PC-3 (cell line): ENCODE measurements at regions not wholly inside any gene's neighbourhood (a gene's known extent, or its start where the extent isn't known, plus 50 kb on each side); places are given as distances from the start of the nearest gene placed in this dataset.

Source experiments
- ATAC-seq: fragments of 200-7000 bp; cut with Tn5 transposase; 2 replicates; pipeline ENCODE4 v1.9.1; 2020; ENCODE audit warnings: mild to moderate bottlenecking, moderate library complexity
- BruUV-seq: library from RNA; stranded (reverse); fragments of 400-500 nt; replicated peaks from 2 replicates; lab custom pipeline; 2021; lab: Mats Ljungman, UMichigan
- CTCF ChIA-PET: fragments of 300-600 bp; sonication (Branson Sonifier 250); formaldehyde crosslinking; loops from one replicate; lab custom pipeline; 2022; ENCODE audit warnings: antibody characterized with exemption; lab: Charles Lee
- POLR2A ChIA-PET: fragments of 300-600 bp; sonication (Branson Sonifier 250); formaldehyde crosslinking; loops from one replicate; lab custom pipeline; 2022; ENCODE audit warnings: antibody characterized with exemption; ENCODE audit not compliant: unreplicated experiment; lab: Charles Lee
- DNase-seq: peaks from one replicate; pipeline ENCODE4 v3.0.0-alpha.2; 2015
- H2AFZ ChIP-seq: fragments of 300-600 bp; sonication (generic); 2 replicates; pipeline ENCODE4 v1.6.0; 2016; ENCODE audit warnings: antibody characterized with exemption, low read length
- H3F3A ChIP-seq: fragments of 300-600 bp; sonication (generic); one replicate; pipeline ENCODE4 v1.6.0; 2017; ENCODE audit warnings: antibody characterized with exemption, low read length, control low read depth, mild to moderate bottlenecking; ENCODE audit not compliant: unreplicated experiment
- H3K27ac ChIP-seq: fragments of 300-600 bp; sonication (generic); 2 replicates; pipeline ENCODE4 v1.5.1; 2016; ENCODE audit warnings: mild to moderate bottlenecking, low read length
- H3K27me3 ChIP-seq: fragments of 300-600 bp; sonication (generic); 2 replicates; pipeline ENCODE4 v1.6.1; 2016; ENCODE audit warnings: low read length, mixed read lengths
- H3K36me3 ChIP-seq: fragments of 300-600 bp; sonication (generic); 2 replicates; pipeline ENCODE4 v1.6.1; 2016; ENCODE audit warnings: low read depth, mixed run types, low read length, mixed read lengths
- H3K4me1 ChIP-seq: fragments of 300-600 bp; sonication (generic); 2 replicates; pipeline ENCODE4 v1.5.1; 2016; ENCODE audit warnings: low read length; ENCODE audit not compliant: insufficient read depth
- H3K4me2 ChIP-seq: fragments of 300-600 bp; sonication (generic); 2 replicates; pipeline ENCODE4 v1.6.0; 2016; ENCODE audit warnings: low read length
- H3K4me3 ChIP-seq: fragments of 300-600 bp; sonication (generic); 2 replicates; pipeline ENCODE4 v1.5.1; 2016; ENCODE audit warnings: mild to moderate bottlenecking, low read length, mixed read lengths
- H3K79me2 ChIP-seq: fragments of 300-600 bp; sonication (generic); 2 replicates; pipeline ENCODE4 v1.6.1; 2017; ENCODE audit warnings: low read length, mixed read lengths
- H3K9ac ChIP-seq: fragments of 300-600 bp; sonication (generic); 2 replicates; pipeline ENCODE4 v1.6.0; 2016; ENCODE audit warnings: mild to moderate bottlenecking, low read length
- H3K9me2 ChIP-seq: fragments of 300-600 bp; sonication (generic); replicated peaks from 2 replicates; pipeline ENCODE4 v1.6.1; 2016; ENCODE audit warnings: mixed run types, low read length, mixed read lengths
- H3K9me3 ChIP-seq: fragments of 300-600 bp; sonication (generic); 2 replicates; pipeline ENCODE4 v1.6.1; 2016; ENCODE audit warnings: low read length, mixed read lengths
- H4K20me1 ChIP-seq: fragments of 300-600 bp; sonication (generic); 2 replicates; pipeline ENCODE4 v1.6.1; 2016; ENCODE audit warnings: low read length, mixed read lengths
- EZH2 ChIP-seq: fragments of 300-600 bp; sonication (generic); IDR thresholded peaks from one replicate; pipeline ENCODE4 v1.6.1; 2017; ENCODE audit warnings: antibody characterized with exemption, mild to moderate bottlenecking, low read length; ENCODE audit not compliant: unreplicated experiment
- EZH2phosphoT487 ChIP-seq: fragments of 300-600 bp; sonication (generic); IDR thresholded peaks from 2 replicates; pipeline ENCODE4 v1.6.1; 2018; ENCODE audit warnings: mild to moderate bottlenecking, antibody characterized with exemption, low read length, borderline replicate concordance
- intact Hi-C: fragments of 100-400 bp; cut with micrococcal nuclease; formaldehyde crosslinking; loops from 2 replicates; pipeline ENCODE4 v1.9.0; 2023
- TF ChIP-seq, protein P1 (sequence below): fragments of 300-600 bp; sonication (generic); conservative IDR thresholded peaks from 2 replicates; pipeline ENCODE4 v1.5.1; 2017; ENCODE audit warnings: antibody characterized with exemption, low read depth, mild to moderate bottlenecking, low read length

DNA sequence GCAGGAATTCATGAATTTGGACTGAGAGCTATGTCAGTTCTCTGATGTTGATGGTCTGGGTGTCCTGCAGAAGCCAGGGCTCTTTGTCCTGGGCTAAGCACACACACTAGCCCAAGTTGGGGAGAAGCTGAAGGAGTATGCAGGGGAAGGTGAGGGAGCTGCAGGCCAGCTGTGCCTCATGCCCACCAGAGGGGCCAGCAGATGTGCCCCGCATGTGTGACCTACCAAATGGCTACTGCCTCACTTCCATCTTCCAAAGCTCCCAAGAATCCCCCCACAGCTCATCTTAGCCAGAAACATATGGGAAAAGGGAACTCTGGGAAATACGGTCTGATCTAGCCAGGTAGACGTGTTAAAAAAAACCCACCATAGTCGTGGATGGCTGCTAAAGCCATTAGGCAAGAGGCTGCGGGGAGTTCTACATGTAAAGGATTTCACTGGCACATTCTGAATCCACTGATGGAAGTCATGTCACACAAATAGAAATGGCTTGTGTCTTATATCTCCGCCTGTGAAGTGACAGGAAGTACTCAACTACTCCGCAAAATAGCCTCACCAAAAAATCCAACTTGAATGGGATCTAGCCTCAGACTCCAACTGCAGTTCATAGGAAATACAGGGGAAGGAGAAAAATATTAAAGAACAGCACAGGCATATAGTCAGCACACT is 96.3 kb upstream of the CLMP start:
- TF ChIP-seq EZH2phosphoT487 = no peak
- TF ChIP-seq, protein P1, sequence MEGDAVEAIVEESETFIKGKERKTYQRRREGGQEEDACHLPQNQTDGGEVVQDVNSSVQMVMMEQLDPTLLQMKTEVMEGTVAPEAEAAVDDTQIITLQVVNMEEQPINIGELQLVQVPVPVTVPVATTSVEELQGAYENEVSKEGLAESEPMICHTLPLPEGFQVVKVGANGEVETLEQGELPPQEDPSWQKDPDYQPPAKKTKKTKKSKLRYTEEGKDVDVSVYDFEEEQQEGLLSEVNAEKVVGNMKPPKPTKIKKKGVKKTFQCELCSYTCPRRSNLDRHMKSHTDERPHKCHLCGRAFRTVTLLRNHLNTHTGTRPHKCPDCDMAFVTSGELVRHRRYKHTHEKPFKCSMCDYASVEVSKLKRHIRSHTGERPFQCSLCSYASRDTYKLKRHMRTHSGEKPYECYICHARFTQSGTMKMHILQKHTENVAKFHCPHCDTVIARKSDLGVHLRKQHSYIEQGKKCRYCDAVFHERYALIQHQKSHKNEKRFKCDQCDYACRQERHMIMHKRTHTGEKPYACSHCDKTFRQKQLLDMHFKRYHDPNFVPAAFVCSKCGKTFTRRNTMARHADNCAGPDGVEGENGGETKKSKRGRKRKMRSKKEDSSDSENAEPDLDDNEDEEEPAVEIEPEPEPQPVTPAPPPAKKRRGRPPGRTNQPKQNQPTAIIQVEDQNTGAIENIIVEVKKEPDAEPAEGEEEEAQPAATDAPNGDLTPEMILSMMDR = no peak
- TF ChIP-seq EZH2 = no peak
- intact Hi-C loops = no loop called here
- Histone ChIP-seq H3K4me3 (no peak overlapping the region), H3K9me3 (no peaks in the 10 kb centered on the region), H3K4me2 (no peak overlapping the region), H3K9ac (no peak overlapping the region), H3K4me1 (no peaks in the 10 kb centered on the region), H2AFZ (no peak overlapping the region), H3K36me3 (no peaks in the 10 kb centered on the region), H3K79me2 (no peaks in the 10 kb centered on the region), H3K27ac (no peak overlapping the region), H4K20me1 (no peaks in the 10 kb centered on the region), H3K27me3 (peaks cover 5% of the 10 kb centered on the region; the same call in 1 of the 2 replicates), H3F3A (no peaks in the 10 kb centered on the region), H3K9me2 (no peaks in the 10 kb centered on the region)
- CTCF ChIA-PET = no interaction called here
- POLR2A ChIA-PET = no interaction called here
- DNase-seq (no peak), ATAC-seq (no peak)
- no TSS peak for BruUV-seq

DNA sequence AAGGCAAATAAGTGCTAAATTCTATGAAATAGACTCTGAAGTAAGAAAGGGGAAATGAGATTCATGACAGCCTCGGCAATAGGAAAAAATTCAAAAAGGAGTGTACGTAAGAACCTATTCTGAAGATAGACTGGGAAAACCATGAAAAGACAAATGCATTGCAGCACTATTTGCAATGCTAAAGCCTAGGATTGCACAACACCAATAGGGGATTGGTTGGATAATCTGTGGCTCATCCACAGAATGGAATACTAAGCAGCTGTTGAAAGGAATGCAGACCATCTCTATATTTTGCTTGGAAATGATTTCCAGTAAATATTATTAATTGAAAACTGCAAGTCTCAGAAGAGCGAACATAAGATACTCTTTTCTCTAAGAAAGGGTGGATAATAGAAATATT is 91.7 kb upstream of the CLMP start:
- H4K20me1 ChIP-seq = no peaks in the 10 kb centered on the region
- ChIA-PET CTCF (no interaction called here), POLR2A (no interaction called here)
- no TSS peak for BruUV-seq
- H3K4me2 ChIP-seq = no peak overlapping the region
- DNase-seq (no peak), ATAC-seq (no peak)
- no peak overlapping the region for H3K9ac ChIP-seq
- no peaks in the 10 kb centered on the region for H3K9me2 ChIP-seq
- no peak overlapping the region for H3K4me3 ChIP-seq
- no peak overlapping the region for H3K27ac ChIP-seq
- no peaks in the 10 kb centered on the region for H3K79me2 ChIP-seq
- TF ChIP-seq EZH2phosphoT487 (no peak), EZH2 (no peak)
- TF ChIP-seq, protein P1 = no peak
- H3K4me1 ChIP-seq = no peaks in the 10 kb centered on the region
- intact Hi-C loops = no loop called here
- H3K27me3 ChIP-seq = peaks cover 32% of the 10 kb centered on the region
- no peaks in the 10 kb centered on the region for H3K36me3 ChIP-seq
- no peaks in the 10 kb centered on the region for H3K9me3 ChIP-seq
- H3F3A ChIP-seq = no peaks in the 10 kb centered on the region
- no peak overlapping the region for H2AFZ ChIP-seq

DNA sequence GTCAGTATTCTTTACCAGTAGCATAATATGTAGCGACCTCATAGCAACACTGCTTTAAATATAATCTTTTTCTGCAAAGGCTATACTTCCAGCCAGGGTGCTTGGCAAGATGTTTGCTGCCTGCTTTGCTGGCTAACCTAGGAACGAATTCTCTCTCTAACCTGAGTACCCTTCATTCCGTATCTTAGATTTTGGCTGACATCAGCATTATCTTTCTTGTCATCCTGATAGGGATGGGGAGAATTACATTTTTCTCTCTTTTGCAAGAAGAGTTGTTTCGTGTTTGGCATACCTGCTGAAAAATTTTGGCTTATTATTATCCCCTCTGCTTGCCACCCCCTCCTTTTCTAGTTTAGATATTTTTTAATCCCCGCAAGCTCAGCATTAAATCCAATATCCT is 91.2 kb upstream of the CLMP start:
- H3K27ac ChIP-seq = no peak overlapping the region
- no peaks in the 10 kb centered on the region for H3K9me2 ChIP-seq
- no peak overlapping the region for H2AFZ ChIP-seq
- TF ChIP-seq EZH2phosphoT487 = no peak
- TF ChIP-seq EZH2 = no peak
- TF ChIP-seq, protein P1 = no peak
- CTCF ChIA-PET = no interaction called here
- no peaks in the 10 kb centered on the region for H3K79me2 ChIP-seq
- intact Hi-C loops = no loop called here
- ATAC-seq (no peak), DNase-seq (no peak)
- H3K4me2 ChIP-seq = no peak overlapping the region
- no peaks in the 10 kb centered on the region for H3K36me3 ChIP-seq
- no peaks in the 10 kb centered on the region for H3F3A ChIP-seq
- POLR2A ChIA-PET = no interaction called here
- H3K4me1 ChIP-seq = no peaks in the 10 kb centered on the region
- no peaks in the 10 kb centered on the region for H3K9me3 ChIP-seq
- H4K20me1 ChIP-seq = no peaks in the 10 kb centered on the region
- no TSS peak for BruUV-seq
- no peak overlapping the region for H3K4me3 ChIP-seq
- peaks cover 34% of the 10 kb centered on the region for H3K27me3 ChIP-seq
- H3K9ac ChIP-seq = no peak overlapping the region
